SK-N-SH treated with all-trans-retinoic acid at 6 μM for 48 hours (cell line): ENCODE measurements at regions not wholly inside any gene's neighbourhood (a gene's known extent, or its start where the extent isn't known, plus 50 kb on each side); places are given as distances from the start of the nearest gene placed in this dataset.

Experiments
- ATAC-seq: fragments of 200-7000 bp; cut with Tn5 transposase; 3 replicates; pipeline ENCODE4 v1.9.1; 2020; ENCODE audit warnings: mild to moderate bottlenecking, moderate library complexity
- BACH2 ChIP-seq: fragments of 250-450 bp; sonication (Bioruptor Pico); IDR thresholded peaks from 2 replicates; pipeline ENCODE4 v1.9.0; 2021; ENCODE audit warnings: mild to moderate bottlenecking, borderline replicate concordance
- CSDC2 ChIP-seq: fragments of 250-450 bp; sonication (Bioruptor Pico); IDR thresholded peaks from 2 replicates; pipeline ENCODE4 v1.5.0; 2020; ENCODE audit warnings: mild to moderate bottlenecking, moderate library complexity
- ESRRG ChIP-seq: fragments of 250-450 bp; sonication (Bioruptor Pico); IDR thresholded peaks from 2 replicates; pipeline ENCODE4 v1.6.1; 2021; ENCODE audit warnings: mild to moderate bottlenecking
- GLIS3 ChIP-seq: fragments of 250-450 bp; sonication (Bioruptor Pico); IDR thresholded peaks from 2 replicates; pipeline ENCODE4 v1.5.0; 2020; ENCODE audit warnings: mild to moderate bottlenecking, moderate library complexity
- ISL1 ChIP-seq: fragments of 250-450 bp; sonication (Bioruptor Pico); IDR thresholded peaks from 2 replicates; pipeline ENCODE4 v2.1.2; 2022; ENCODE audit warnings: mild to moderate bottlenecking, moderate library complexity
- OSR1 ChIP-seq: fragments of 250-450 bp; sonication (Bioruptor Pico); IDR thresholded peaks from 2 replicates; pipeline ENCODE4 v1.8.0; 2022; ENCODE audit warnings: moderate library complexity, mild to moderate bottlenecking, inconsistent platforms
- PPARA ChIP-seq: fragments of 250-450 bp; sonication (Bioruptor Pico); IDR thresholded peaks from 2 replicates; pipeline ENCODE4 v1.5.0; 2020; ENCODE audit warnings: mild to moderate bottlenecking, borderline replicate concordance
- RARB ChIP-seq: fragments of 250-450 bp; sonication (Bioruptor Pico); IDR thresholded peaks from 2 replicates; pipeline ENCODE4 v1.8.0; 2021; ENCODE audit warnings: mild to moderate bottlenecking, moderate library complexity
- SNAI2 ChIP-seq: fragments of 250-450 bp; sonication (Bioruptor Pico); IDR thresholded peaks from 2 replicates; pipeline ENCODE4 v1.5.0; 2020; ENCODE audit warnings: mild to moderate bottlenecking, moderate library complexity
- TOX ChIP-seq: fragments of 250-450 bp; sonication (Bioruptor Pico); IDR thresholded peaks from 2 replicates; pipeline ENCODE4 v1.8.0; 2021; ENCODE audit warnings: mild to moderate bottlenecking, moderate library complexity, borderline replicate concordance
- ZC3H10 ChIP-seq: fragments of 250-450 bp; sonication (Bioruptor Pico); IDR thresholded peaks from 2 replicates; pipeline ENCODE4 v1.5.1; 2021; ENCODE audit warnings: mild to moderate bottlenecking, moderate library complexity
- ZFP30 ChIP-seq: fragments of 450-650 bp; formaldehyde crosslinking; IDR thresholded peaks from 2 replicates; pipeline ENCODE4 v1.5.0; 2022; ENCODE audit warnings: mild to moderate bottlenecking, moderate library complexity
- ZNF565 ChIP-seq: fragments of 450-650 bp; formaldehyde crosslinking; conservative IDR thresholded peaks from 2 replicates; pipeline ENCODE4 v1.5.0; 2020; ENCODE audit warnings: low read depth, mild to moderate bottlenecking, moderate library complexity
- ZNF70 ChIP-seq: fragments of 450-650 bp; formaldehyde crosslinking; IDR thresholded peaks from 2 replicates; pipeline ENCODE4 v1.5.0; 2020; ENCODE audit warnings: mild to moderate bottlenecking, moderate library complexity
- TF ChIP-seq, protein P1 (sequence below): fragments of 250-450 bp; sonication (Bioruptor Pico); IDR thresholded peaks from 2 replicates; pipeline ENCODE4 v1.5.0; 2020; ENCODE audit warnings: mild to moderate bottlenecking, moderate library complexity
- TF ChIP-seq, protein P2 (sequence below): fragments of 250-450 bp; sonication (Bioruptor Pico); IDR thresholded peaks from 2 replicates; pipeline ENCODE4 v1.5.1; 2020; ENCODE audit warnings: low read depth, mild to moderate bottlenecking, moderate library complexity
- TF ChIP-seq, protein P3 (sequence below): fragments of 250-450 bp; sonication (Bioruptor Pico); IDR thresholded peaks from 2 replicates; pipeline ENCODE4 v1.8.0; 2021; ENCODE audit warnings: low read depth, mild to moderate bottlenecking, moderate library complexity, borderline replicate concordance
- TF ChIP-seq, protein P4 (sequence below): fragments of 250-450 bp; sonication (Bioruptor Pico); IDR thresholded peaks from 2 replicates; pipeline ENCODE4 v1.8.0; 2020; ENCODE audit warnings: mild to moderate bottlenecking, moderate library complexity, borderline replicate concordance
- TF ChIP-seq, protein P5 (sequence below): fragments of 250-450 bp; sonication (Bioruptor Pico); IDR thresholded peaks from 2 replicates; pipeline ENCODE4 v1.5.1; 2021; ENCODE audit warnings: mild to moderate bottlenecking, moderate library complexity

DNA sequence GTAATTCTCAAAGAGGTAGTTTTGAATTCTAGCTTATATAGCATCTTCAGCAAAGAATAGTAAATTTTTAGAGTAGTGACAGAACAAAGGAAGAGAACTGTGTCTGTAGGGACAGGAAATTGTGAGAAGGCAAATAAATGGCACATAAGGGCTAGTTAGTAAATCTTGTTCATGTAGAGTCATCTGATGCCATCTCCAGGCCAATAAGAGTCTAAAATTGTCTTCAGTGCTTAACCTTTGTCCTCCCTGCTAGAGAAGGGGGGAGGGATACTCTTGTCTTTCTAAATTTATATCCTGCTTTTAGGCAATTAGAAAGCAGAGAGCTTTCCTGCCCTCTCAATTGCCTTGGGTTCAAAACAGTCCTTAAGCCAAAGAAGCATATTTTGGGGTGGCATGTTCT lies 87.0 kb upstream of the DNAJC19 start:
- no peak for ATAC-seq
- TF ChIP-seq TOX (CRISPR knock-in tag) (no peak), ZC3H10 (no peak), PPARA (CRISPR knock-in tag) (no peak), OSR1 (CRISPR knock-in tag) (no peak), ISL1 (CRISPR knock-in tag) (no peak), ZNF565 (CRISPR knock-in tag) (no peak), ESRRG (CRISPR knock-in tag) (no peak), ZNF70 (CRISPR knock-in tag) (no peak), RARB (CRISPR knock-in tag) (no peak), BACH2 (CRISPR knock-in tag) (no peak), GLIS3 (CRISPR knock-in tag) (no peak), ZFP30 (CRISPR knock-in tag) (no peak), CSDC2 (no peak), SNAI2 (CRISPR knock-in tag) (no peak)
- TF ChIP-seq, protein P1, sequence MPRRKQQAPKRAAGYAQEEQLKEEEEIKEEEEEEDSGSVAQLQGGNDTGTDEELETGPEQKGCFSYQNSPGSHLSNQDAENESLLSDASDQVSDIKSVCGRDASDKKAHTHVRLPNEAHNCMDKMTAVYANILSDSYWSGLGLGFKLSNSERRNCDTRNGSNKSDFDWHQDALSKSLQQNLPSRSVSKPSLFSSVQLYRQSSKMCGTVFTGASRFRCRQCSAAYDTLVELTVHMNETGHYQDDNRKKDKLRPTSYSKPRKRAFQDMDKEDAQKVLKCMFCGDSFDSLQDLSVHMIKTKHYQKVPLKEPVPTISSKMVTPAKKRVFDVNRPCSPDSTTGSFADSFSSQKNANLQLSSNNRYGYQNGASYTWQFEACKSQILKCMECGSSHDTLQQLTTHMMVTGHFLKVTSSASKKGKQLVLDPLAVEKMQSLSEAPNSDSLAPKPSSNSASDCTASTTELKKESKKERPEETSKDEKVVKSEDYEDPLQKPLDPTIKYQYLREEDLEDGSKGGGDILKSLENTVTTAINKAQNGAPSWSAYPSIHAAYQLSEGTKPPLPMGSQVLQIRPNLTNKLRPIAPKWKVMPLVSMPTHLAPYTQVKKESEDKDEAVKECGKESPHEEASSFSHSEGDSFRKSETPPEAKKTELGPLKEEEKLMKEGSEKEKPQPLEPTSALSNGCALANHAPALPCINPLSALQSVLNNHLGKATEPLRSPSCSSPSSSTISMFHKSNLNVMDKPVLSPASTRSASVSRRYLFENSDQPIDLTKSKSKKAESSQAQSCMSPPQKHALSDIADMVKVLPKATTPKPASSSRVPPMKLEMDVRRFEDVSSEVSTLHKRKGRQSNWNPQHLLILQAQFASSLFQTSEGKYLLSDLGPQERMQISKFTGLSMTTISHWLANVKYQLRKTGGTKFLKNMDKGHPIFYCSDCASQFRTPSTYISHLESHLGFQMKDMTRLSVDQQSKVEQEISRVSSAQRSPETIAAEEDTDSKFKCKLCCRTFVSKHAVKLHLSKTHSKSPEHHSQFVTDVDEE (CRISPR knock-in tag) = no peak
- TF ChIP-seq, protein P2, sequence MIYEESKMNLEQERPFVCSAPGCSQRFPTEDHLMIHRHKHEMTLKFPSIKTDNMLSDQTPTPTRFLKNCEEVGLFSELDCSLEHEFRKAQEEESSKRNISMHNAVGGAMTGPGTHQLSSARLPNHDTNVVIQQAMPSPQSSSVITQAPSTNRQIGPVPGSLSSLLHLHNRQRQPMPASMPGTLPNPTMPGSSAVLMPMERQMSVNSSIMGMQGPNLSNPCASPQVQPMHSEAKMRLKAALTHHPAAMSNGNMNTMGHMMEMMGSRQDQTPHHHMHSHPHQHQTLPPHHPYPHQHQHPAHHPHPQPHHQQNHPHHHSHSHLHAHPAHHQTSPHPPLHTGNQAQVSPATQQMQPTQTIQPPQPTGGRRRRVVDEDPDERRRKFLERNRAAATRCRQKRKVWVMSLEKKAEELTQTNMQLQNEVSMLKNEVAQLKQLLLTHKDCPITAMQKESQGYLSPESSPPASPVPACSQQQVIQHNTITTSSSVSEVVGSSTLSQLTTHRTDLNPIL (CRISPR knock-in tag) = no peak
- TF ChIP-seq, protein P3, sequence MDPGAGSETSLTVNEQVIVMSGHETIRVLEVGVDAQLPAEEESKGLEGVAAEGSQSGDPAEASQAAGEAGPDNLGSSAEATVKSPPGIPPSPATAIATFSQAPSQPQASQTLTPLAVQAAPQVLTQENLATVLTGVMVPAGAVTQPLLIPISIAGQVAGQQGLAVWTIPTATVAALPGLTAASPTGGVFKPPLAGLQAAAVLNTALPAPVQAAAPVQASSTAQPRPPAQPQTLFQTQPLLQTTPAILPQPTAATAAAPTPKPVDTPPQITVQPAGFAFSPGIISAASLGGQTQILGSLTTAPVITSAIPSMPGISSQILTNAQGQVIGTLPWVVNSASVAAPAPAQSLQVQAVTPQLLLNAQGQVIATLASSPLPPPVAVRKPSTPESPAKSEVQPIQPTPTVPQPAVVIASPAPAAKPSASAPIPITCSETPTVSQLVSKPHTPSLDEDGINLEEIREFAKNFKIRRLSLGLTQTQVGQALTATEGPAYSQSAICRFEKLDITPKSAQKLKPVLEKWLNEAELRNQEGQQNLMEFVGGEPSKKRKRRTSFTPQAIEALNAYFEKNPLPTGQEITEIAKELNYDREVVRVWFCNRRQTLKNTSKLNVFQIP (CRISPR knock-in tag) = no peak
- TF ChIP-seq, protein P4, sequence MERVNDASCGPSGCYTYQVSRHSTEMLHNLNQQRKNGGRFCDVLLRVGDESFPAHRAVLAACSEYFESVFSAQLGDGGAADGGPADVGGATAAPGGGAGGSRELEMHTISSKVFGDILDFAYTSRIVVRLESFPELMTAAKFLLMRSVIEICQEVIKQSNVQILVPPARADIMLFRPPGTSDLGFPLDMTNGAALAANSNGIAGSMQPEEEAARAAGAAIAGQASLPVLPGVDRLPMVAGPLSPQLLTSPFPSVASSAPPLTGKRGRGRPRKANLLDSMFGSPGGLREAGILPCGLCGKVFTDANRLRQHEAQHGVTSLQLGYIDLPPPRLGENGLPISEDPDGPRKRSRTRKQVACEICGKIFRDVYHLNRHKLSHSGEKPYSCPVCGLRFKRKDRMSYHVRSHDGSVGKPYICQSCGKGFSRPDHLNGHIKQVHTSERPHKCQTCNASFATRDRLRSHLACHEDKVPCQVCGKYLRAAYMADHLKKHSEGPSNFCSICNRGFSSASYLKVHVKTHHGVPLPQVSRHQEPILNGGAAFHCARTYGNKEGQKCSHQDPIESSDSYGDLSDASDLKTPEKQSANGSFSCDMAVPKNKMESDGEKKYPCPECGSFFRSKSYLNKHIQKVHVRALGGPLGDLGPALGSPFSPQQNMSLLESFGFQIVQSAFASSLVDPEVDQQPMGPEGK = no peak

DNA sequence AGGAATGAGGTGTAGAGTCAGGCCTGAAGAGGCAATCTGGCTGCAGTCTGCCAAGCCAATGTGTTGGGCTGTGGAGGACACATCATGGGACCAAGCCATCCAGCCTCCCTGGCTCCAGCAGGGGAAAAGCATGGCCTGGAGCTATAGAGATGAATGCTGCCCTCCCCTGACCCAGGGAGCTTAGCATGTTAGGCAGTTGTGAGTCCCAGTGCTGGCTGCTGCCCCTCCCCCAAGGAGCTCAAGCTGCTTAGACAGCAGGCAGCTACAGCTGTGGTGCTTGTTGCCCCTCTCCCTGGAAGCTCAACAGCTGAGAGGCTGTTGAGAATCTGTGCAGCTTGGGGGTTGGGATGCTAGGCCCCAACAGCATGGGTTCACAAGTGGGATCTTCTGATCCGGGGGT lies 85.6 kb upstream of the DNAJC19 start:
- no peak for ATAC-seq
- no peak for TF ChIP-seq ZNF70 (CRISPR knock-in tag)
- TF ChIP-seq RARB (CRISPR knock-in tag) = no peak
- TF ChIP-seq GLIS3 (CRISPR knock-in tag) = no peak
- no peak for TF ChIP-seq TOX (CRISPR knock-in tag)
- TF ChIP-seq ZNF565 (CRISPR knock-in tag) = no peak
- TF ChIP-seq ZFP30 (CRISPR knock-in tag) = no peak
- TF ChIP-seq, protein P2 (CRISPR knock-in tag) = no peak
- no peak for TF ChIP-seq ZC3H10
- no peak for TF ChIP-seq ISL1 (CRISPR knock-in tag)
- no peak for TF ChIP-seq PPARA (CRISPR knock-in tag)
- no peak for TF ChIP-seq BACH2 (CRISPR knock-in tag)
- TF ChIP-seq ESRRG (CRISPR knock-in tag) = no peak
- TF ChIP-seq, protein P5, sequence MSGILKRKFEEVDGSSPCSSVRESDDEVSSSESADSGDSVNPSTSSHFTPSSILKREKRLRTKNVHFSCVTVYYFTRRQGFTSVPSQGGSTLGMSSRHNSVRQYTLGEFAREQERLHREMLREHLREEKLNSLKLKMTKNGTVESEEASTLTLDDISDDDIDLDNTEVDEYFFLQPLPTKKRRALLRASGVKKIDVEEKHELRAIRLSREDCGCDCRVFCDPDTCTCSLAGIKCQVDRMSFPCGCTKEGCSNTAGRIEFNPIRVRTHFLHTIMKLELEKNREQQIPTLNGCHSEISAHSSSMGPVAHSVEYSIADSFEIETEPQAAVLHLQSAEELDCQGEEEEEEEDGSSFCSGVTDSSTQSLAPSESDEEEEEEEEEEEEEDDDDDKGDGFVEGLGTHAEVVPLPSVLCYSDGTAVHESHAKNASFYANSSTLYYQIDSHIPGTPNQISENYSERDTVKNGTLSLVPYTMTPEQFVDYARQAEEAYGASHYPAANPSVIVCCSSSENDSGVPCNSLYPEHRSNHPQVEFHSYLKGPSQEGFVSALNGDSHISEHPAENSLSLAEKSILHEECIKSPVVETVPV (CRISPR knock-in tag) = no peak
- TF ChIP-seq, protein P3 (CRISPR knock-in tag) = no peak
- no peak for TF ChIP-seq CSDC2
